Adrenal gland (tissue), 9 donors: ENCODE measurements at regions not wholly inside any gene's neighbourhood (a gene's known extent, or its start where the extent isn't known, plus 50 kb on each side); places are given as distances from the start of the nearest gene placed in this dataset.
"Not testable (repeated sequence)": the region's sequence is repeated elsewhere in the genome, so short reads cannot be mapped to it uniquely, and the experiment has no call there.

Source experiments
- DNase-seq, 7 donors: peaks; one replicate each; pipeline ENCODE4 v3.0.0-alpha.2; 2019 to 2020
- H3K27ac ChIP-seq, 5 donors: fragments of 200-600 bp; sonication (generic) in 4 of 5; 1 replicate in 3 of 5; 2 replicates in 2 of 5; pipeline versions ENCODE4 v1.5.1 to v1.8.0; 2016 to 2020; ENCODE audit warnings: mild to moderate bottlenecking in 1 of 5
- H3K27me3 ChIP-seq: fragments of 200-600 bp; 2 replicates; pipeline ENCODE4 v1.8.0; 2021
- H3K36me3 ChIP-seq, 2 donors: fragments of 200-600 bp; replicated peaks in 1 of 2; 1 replicate in 1 of 2; 2 replicates in 1 of 2; pipeline versions ENCODE4 v1.5.1 to v1.8.0; 2018 to 2022
- H3K4me1 ChIP-seq, 2 donors: fragments of 200-600 bp; replicated peaks in 1 of 2; 1 replicate in 1 of 2; 2 replicates in 1 of 2; pipeline versions ENCODE4 v1.5.1 to v1.8.0; 2018 to 2021
- H3K4me3 ChIP-seq, 4 donors: fragments of 200-600 bp; sonication (generic) in 3 of 4; one replicate each; pipeline ENCODE4 v1.5.1; 2016 to 2018
- H3K9me3 ChIP-seq, 3 donors: fragments of 200-600 bp; sonication (generic) in 1 of 3; replicated peaks in 1 of 3; 1 replicate in 2 of 3; 2 replicates in 1 of 3; pipeline versions ENCODE4 v1.5.1 to v1.8.0; 2016 to 2021
- POLR2A ChIP-seq, 2 donors: fragments of 450-650 bp; IDR thresholded peaks; one replicate each; pipeline ENCODE4 v1.6.1; 2017; ENCODE audit warnings: antibody characterized with exemption in 2 of 2, mild to moderate bottlenecking in 2 of 2, moderate library complexity in 1 of 2
- whole genome bisulfite sequencing, 4 donors: extraction: QIAGEN DNeasy Blood & Tissue Kit in 2 of 4; methylation state at CpG; one replicate each; pipeline versions ENCODE4 v1.1.5 to v1.1.7; 2013 to 2017; 5-methylcytosine and 5-hydroxymethylcytosine counted together
- intact Hi-C, 2 donors: fragments of 100-400 bp; cut with DNase I; formaldehyde crosslinking; loops; one replicate each; pipeline versions ENCODE4 v1.14.1 to v1.15.0; 2022 to 2023
- TF ChIP-seq, protein P1 (sequence below), 6 experiments: fragments of 450-650 bp in 4 of 6; fragments of 200-600 bp in 2 of 6; sonication (generic) in 1 of 6; IDR thresholded peaks; 1 replicate in 5 of 6; 2 replicates in 1 of 6; pipeline versions ENCODE4 v1.5.1 to v1.8.0; 2016 to 2021; ENCODE audit warnings: antibody characterized with exemption in 6 of 6, mild to moderate bottlenecking in 2 of 6, moderate library complexity in 1 of 6
- donor health status: healthy with polysubstance abuse.
- donor health status: Bipolar disorder and iron deficiency.
- donor health status: DM: yes; HTN: yes; CAD: no.
- donor health status: DM: no; HTN: no; CAD: no.
- donor health status: DM: no; HTN: no; CAD: no.

DNA sequence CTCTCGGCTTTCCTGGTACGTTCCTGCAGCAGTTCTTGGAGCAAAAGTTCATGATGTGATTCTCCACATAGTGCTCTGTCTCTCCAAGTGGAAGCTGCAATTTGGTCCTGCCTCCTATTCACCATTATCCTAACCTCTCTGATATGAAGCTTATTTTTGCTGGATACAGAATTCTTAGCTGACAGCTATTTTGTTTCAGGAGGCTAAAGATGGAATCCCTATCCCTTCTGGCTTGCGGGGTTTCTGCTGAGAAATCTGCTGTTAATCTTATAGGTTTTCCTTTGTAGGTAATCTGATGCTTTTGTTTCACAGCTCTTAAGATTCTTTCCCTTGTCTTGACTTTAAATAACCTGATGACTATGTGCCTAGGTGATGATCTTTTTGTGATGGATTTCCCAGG, 181.6 kb upstream of the VLDLR start:
- DNase-seq, result no peak
- Histone ChIP-seq H3K27me3 (no peaks in the 10 kb centered on the region), H3K36me3 (no peaks in the 10 kb centered on the region), H3K4me3 (no peak overlapping the region), H3K4me1 (no peaks in the 10 kb centered on the region), H3K9me3 (no peaks in the 10 kb centered on the region), H3K27ac (no peak overlapping the region)
- WGBS, 4 donors, result 53 to 80% (median 71%) methylated on average over 3 of the region's 3 CpGs
- no peak for TF ChIP-seq POLR2A (IDR thresholded peaks at IDR 0.05)
- intact Hi-C loops, result no loop called here

DNA sequence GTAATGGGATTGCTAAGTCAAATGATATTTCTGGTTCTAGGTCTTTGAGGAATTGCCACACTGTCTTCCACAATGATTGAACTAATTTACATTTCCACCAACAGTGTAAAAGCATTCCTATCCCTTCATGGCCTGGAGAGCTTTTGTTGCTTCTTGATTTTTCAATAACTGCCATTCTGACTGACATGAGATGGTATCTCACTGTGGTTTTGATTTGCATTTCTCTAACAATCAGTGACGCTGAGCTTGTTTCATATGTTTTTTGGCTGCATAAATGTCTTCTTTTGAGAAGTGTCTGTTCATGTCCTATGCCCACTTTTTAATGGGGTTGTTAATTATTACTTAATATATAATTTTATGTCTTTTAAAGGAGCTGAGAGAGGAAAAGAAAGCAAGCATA, 177.7 kb upstream of the VLDLR start:
- WGBS, 4 donors, result 84 to 96% (median 89%) methylated on average over 1 of the region's 1 CpG
- H3K27ac ChIP-seq, intact Hi-C loops, H3K36me3 ChIP-seq, DNase-seq, H3K27me3 ChIP-seq, H3K4me3 ChIP-seq, H3K4me1 ChIP-seq, H3K9me3 ChIP-seq: not testable (repeated sequence)

DNA sequence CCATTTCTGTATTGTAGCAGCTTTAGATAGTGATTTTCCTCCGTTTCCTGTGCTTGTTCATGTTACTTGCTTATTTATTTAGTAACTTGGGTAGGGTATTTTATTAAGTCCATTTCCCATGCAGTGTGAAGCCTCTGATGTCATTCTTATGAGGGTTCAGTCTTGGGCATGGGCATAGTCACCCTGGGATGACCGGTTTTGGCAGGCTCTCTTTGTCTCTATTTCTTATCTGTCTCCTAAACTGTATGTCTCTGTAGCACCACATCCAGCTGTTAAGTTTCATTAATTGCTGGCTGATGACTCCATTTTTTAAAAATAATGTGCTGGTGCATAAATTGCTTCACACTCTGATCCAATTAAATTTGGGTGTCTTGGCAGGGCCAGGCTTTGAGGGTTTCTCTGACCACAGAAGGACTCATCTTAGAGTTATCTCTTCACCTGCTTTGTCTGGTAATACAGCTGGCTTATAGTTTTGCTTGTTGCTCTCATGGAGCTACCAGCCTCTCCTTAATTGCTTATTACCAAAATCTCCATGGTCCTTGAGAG, 173.3 kb upstream of the VLDLR start:
- Histone ChIP-seq H3K36me3 (no peaks in the 10 kb centered on the region), H3K27me3 (no peaks in the 10 kb centered on the region), H3K4me1 (no peaks in the 10 kb centered on the region), H3K4me3 (no peak overlapping the region), H3K9me3 (no peaks in the 10 kb centered on the region), H3K27ac (no peak overlapping the region)
- intact Hi-C loops, result no loop called here
- no peak for DNase-seq
- TF ChIP-seq, protein P1, sequence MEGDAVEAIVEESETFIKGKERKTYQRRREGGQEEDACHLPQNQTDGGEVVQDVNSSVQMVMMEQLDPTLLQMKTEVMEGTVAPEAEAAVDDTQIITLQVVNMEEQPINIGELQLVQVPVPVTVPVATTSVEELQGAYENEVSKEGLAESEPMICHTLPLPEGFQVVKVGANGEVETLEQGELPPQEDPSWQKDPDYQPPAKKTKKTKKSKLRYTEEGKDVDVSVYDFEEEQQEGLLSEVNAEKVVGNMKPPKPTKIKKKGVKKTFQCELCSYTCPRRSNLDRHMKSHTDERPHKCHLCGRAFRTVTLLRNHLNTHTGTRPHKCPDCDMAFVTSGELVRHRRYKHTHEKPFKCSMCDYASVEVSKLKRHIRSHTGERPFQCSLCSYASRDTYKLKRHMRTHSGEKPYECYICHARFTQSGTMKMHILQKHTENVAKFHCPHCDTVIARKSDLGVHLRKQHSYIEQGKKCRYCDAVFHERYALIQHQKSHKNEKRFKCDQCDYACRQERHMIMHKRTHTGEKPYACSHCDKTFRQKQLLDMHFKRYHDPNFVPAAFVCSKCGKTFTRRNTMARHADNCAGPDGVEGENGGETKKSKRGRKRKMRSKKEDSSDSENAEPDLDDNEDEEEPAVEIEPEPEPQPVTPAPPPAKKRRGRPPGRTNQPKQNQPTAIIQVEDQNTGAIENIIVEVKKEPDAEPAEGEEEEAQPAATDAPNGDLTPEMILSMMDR (IDR thresholded peaks at IDR 0.05), result no peak
- TF ChIP-seq POLR2A (IDR thresholded peaks at IDR 0.05), result no peak
- 45 to 100% (median 71%) methylated on average over 1 to 2 of the region's 2 CpGs for WGBS, 4 donors

DNA sequence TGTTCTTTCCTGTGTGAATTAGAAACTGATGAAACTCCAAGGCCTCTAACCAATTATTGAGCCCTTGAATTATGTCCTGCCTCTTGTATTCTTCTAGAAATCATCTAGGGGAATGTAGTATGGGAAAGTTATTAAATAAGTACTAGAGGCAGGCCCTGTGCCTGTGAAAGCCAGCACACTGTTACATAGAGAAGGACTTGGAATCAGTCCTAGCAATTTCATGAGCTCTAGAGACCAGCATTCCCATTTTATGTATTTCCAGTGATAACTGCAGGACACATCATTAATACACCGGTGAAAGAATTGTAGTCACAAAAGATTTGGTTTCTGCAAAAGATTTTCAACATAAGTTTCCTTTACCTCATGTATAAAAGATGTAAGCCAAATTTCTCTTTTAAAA, 168.5 kb upstream of the VLDLR start:
- TF ChIP-seq, protein P1 (IDR thresholded peaks at IDR 0.05), result no peak
- no peak for TF ChIP-seq POLR2A (IDR thresholded peaks at IDR 0.05)
- intact Hi-C loops, result no loop called here

DNA sequence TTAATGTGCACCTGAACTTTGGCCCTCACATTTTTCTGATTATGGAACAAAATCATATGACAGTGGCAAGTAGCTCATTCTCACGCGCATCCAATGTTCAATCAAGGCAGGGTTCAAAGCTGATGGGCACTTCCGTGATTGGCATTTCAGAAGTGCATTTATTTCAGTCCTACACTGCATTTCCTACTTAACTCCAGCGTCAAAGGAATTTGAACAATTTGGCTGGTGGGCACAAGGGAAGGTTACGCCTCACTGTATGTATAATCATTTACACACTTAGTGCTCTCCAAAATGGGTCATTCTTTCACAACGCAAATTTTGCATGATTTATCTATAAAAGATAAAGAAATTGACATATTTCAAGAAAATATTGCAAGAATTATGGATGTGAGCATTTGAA, 167.9 kb upstream of the VLDLR start:
- intact Hi-C loops, result no loop called here
- WGBS, 4 donors, result 77 to 86% (median 79%) methylated on average over 6 of the region's 6 CpGs
- no peak overlapping the region for H3K27ac ChIP-seq

More for the DNA sequence above, 168.5 kb upstream of the VLDLR start:
- H3K27ac ChIP-seq, result no peak overlapping the region
- H3K36me3 ChIP-seq, result no peaks in the 10 kb centered on the region
- H3K4me1 ChIP-seq, result no peaks in the 10 kb centered on the region
- 88 to 100% (median 96%) methylated on average over 1 of the region's 1 CpG for WGBS, 4 donors
- no peaks in the 10 kb centered on the region for H3K27me3 ChIP-seq
- no peak for DNase-seq
- no peaks in the 10 kb centered on the region for H3K9me3 ChIP-seq
- H3K4me3 ChIP-seq, result no peak overlapping the region

More for the DNA sequence above, 167.9 kb upstream of the VLDLR start:
- no peak for TF ChIP-seq POLR2A (IDR thresholded peaks at IDR 0.05)
- TF ChIP-seq, protein P1 (IDR thresholded peaks at IDR 0.05), result no peak
- no peaks in the 10 kb centered on the region for H3K4me1 ChIP-seq
- no peak overlapping the region for H3K4me3 ChIP-seq
- DNase-seq, result no peak
- no peaks in the 10 kb centered on the region for H3K9me3 ChIP-seq
- no peaks in the 10 kb centered on the region for H3K36me3 ChIP-seq
- H3K27me3 ChIP-seq, result no peaks in the 10 kb centered on the region
